Limb (tissue), 2 donors: ENCODE measurements at regions not wholly inside any gene's neighbourhood (a gene's known extent, or its start where the extent isn't known, plus 50 kb on each side); places are given as distances from the start of the nearest gene placed in this dataset.
A peak's percentile ranks its signal among the peaks of the same experiment; 100 is the strongest.

Experiments
- DNase-seq, 2 donors: peaks; one replicate each; pipeline ENCODE4 v3.0.0-alpha.2; 2016; ENCODE audit errors: extremely low spot score in 2 of 2

- no peak for DNase-seq
These were observed 96.1 kb downstream of the PDGFA start for GRCh38 chr7:423312-424260.

- DNase-seq, result no peak
These were observed 95.2 kb downstream of the PDGFA start for GRCh38 chr7:424301-424935.

- DNase-seq, result no peak
These were observed 94.5 kb downstream of the PDGFA start for GRCh38 chr7:424961-425793.

GRCh38 chr7:425794-426188 lies 93.9 kb downstream of the PDGFA start:
- no peak for DNase-seq

GRCh38 chr7:426510-426909 lies 93.1 kb downstream of the PDGFA start:
- DNase-seq, result no peak

GRCh38 chr7:427506-428103 lies 92.0 kb downstream of the PDGFA start:
- no peak for DNase-seq

GRCh38 chr7:428387-428786 lies 91.3 kb downstream of the PDGFA start:
- DNase-seq, result no peak

GRCh38 chr7:428927-429827 lies 90.5 kb downstream of the PDGFA start:
- no peak for DNase-seq

GRCh38 chr7:429828-430180 lies 89.8 kb downstream of the PDGFA start:
- no peak for DNase-seq

- no peak for DNase-seq
These were observed 88.6 kb downstream of the PDGFA start for GRCh38 chr7:431041-431440.

GRCh38 chr7:431658-432111 lies 88.0 kb downstream of the PDGFA start:
- no peak for DNase-seq

- no peak for DNase-seq
These were observed 87.4 kb downstream of the PDGFA start for GRCh38 chr7:432256-432655.

GRCh38 chr7:432933-433332 lies 86.7 kb downstream of the PDGFA start:
- no peak for DNase-seq

- no peak for DNase-seq
These were observed 86.1 kb downstream of the PDGFA start for GRCh38 chr7:433558-433957.

GRCh38 chr7:434891-435629 lies 84.6 kb downstream of the PDGFA start:
- no peak for DNase-seq

- peak in 1 of 2 donors; percentile 61 for DNase-seq
These were observed 83.8 kb downstream of the PDGFA start for GRCh38 chr7:435630-436366.

- no peak for DNase-seq
These were observed 83.1 kb downstream of the PDGFA start for GRCh38 chr7:436367-437128.
